ENCODE measurements at regions not wholly inside any gene's neighbourhood (a gene's known extent, or its start where the extent isn't known, plus 50 kb on each side); places are given as distances from the start of the nearest gene placed in this dataset.
"Not testable (repeated sequence)": the region's sequence is repeated elsewhere in the genome, so short reads cannot be mapped to it uniquely, and the experiment has no call there.

GRCh38 chr10:120047373-120047772 lies 154.8 kb downstream of the SEC23IP start:
- H3K9me3 ChIP-seq (ENCODE audit: control insufficient read depth, low read length); H3K36me3 ChIP-seq (ENCODE audit: control insufficient read depth, insufficient read depth, low read length); H3K4me3 ChIP-seq (ENCODE audit: insufficient read depth, low read depth, low read length, poor library complexity, severe bottlenecking); H3K4me1 ChIP-seq (ENCODE audit: control insufficient read depth, insufficient read depth, low read length, poor library complexity, severe bottlenecking); DNase-seq; H3K27me3 ChIP-seq (replicated peaks; ENCODE audit: control insufficient read depth, insufficient read depth, low read length, poor library complexity, severe bottlenecking); H3K27ac ChIP-seq (ENCODE audit: insufficient read depth, low read length, poor library complexity, severe bottlenecking): not testable (repeated sequence)

GRCh38 chr10:120047926-120048325 lies 155.4 kb downstream of the SEC23IP start:
- no peaks in the 10 kb centered on the region for H3K36me3 ChIP-seq (ENCODE audit: control insufficient read depth, insufficient read depth, low read length)
- no peaks in the 10 kb centered on the region for H3K9me3 ChIP-seq (ENCODE audit: control insufficient read depth, low read length)
- H3K27ac ChIP-seq (ENCODE audit: insufficient read depth, low read length, poor library complexity, severe bottlenecking) = no peak overlapping the region
- H3K27me3 ChIP-seq (replicated peaks; ENCODE audit: control insufficient read depth, insufficient read depth, low read length, poor library complexity, severe bottlenecking) = peaks cover 3% of the 10 kb centered on the region
- no peaks in the 10 kb centered on the region for H3K4me1 ChIP-seq (ENCODE audit: control insufficient read depth, insufficient read depth, low read length, poor library complexity, severe bottlenecking)
- DNase-seq = no peak
- H3K4me3 ChIP-seq (ENCODE audit: insufficient read depth, low read depth, low read length, poor library complexity, severe bottlenecking) = no peak overlapping the region

- H3K27me3 ChIP-seq (replicated peaks; ENCODE audit: control insufficient read depth, insufficient read depth, low read length, poor library complexity, severe bottlenecking) = peaks cover 3% of the 10 kb centered on the region
- H3K36me3 ChIP-seq (ENCODE audit: control insufficient read depth, insufficient read depth, low read length) = no peaks in the 10 kb centered on the region
- no peak overlapping the region for H3K27ac ChIP-seq (ENCODE audit: insufficient read depth, low read length, poor library complexity, severe bottlenecking)
- no peaks in the 10 kb centered on the region for H3K9me3 ChIP-seq (ENCODE audit: control insufficient read depth, low read length)
- DNase-seq = no peak
- no peak overlapping the region for H3K4me3 ChIP-seq (ENCODE audit: insufficient read depth, low read depth, low read length, poor library complexity, severe bottlenecking)
- H3K4me1 ChIP-seq (ENCODE audit: control insufficient read depth, insufficient read depth, low read length, poor library complexity, severe bottlenecking) = no peaks in the 10 kb centered on the region
These were observed 155.9 kb downstream of the SEC23IP start for GRCh38 chr10:120048391-120048790.

GRCh38 chr10:120051671-120052070 lies 159.1 kb downstream of the SEC23IP start:
- no peak for DNase-seq
- Histone ChIP-seq H3K27ac (ENCODE audit: insufficient read depth, low read length, poor library complexity, severe bottlenecking) (no peak overlapping the region), H3K4me1 (ENCODE audit: control insufficient read depth, insufficient read depth, low read length, poor library complexity, severe bottlenecking) (no peaks in the 10 kb centered on the region), H3K9me3 (ENCODE audit: control insufficient read depth, low read length) (no peaks in the 10 kb centered on the region), H3K27me3 (replicated peaks; ENCODE audit: control insufficient read depth, insufficient read depth, low read length, poor library complexity, severe bottlenecking) (peaks cover 3% of the 10 kb centered on the region), H3K36me3 (ENCODE audit: control insufficient read depth, insufficient read depth, low read length) (no peaks in the 10 kb centered on the region), H3K4me3 (ENCODE audit: insufficient read depth, low read depth, low read length, poor library complexity, severe bottlenecking) (no peak overlapping the region)

GRCh38 chr10:120052964-120053702 lies 160.6 kb downstream of the SEC23IP start:
- no peak overlapping the region for H3K4me3 ChIP-seq (ENCODE audit: insufficient read depth, low read depth, low read length, poor library complexity, severe bottlenecking)

GRCh38 chr10:120059790-120060189 lies 167.3 kb downstream of the SEC23IP start:
- H3K9me3 ChIP-seq (ENCODE audit: control insufficient read depth, low read length); DNase-seq; H3K4me1 ChIP-seq (ENCODE audit: control insufficient read depth, insufficient read depth, low read length, poor library complexity, severe bottlenecking); H3K4me3 ChIP-seq (ENCODE audit: insufficient read depth, low read depth, low read length, poor library complexity, severe bottlenecking); H3K27me3 ChIP-seq (replicated peaks; ENCODE audit: control insufficient read depth, insufficient read depth, low read length, poor library complexity, severe bottlenecking); H3K36me3 ChIP-seq (ENCODE audit: control insufficient read depth, insufficient read depth, low read length); H3K27ac ChIP-seq (ENCODE audit: insufficient read depth, low read length, poor library complexity, severe bottlenecking): not testable (repeated sequence)

More at GRCh38 chr10:120052964-120053702, 160.6 kb downstream of the SEC23IP start:
- Histone ChIP-seq H3K9me3 (ENCODE audit: control insufficient read depth, low read length) (no peaks in the 10 kb centered on the region), H3K36me3 (ENCODE audit: control insufficient read depth, insufficient read depth, low read length) (no peaks in the 10 kb centered on the region), H3K4me1 (ENCODE audit: control insufficient read depth, insufficient read depth, low read length, poor library complexity, severe bottlenecking) (no peaks in the 10 kb centered on the region), H3K27ac (ENCODE audit: insufficient read depth, low read length, poor library complexity, severe bottlenecking) (no peak overlapping the region), H3K27me3 (replicated peaks; ENCODE audit: control insufficient read depth, insufficient read depth, low read length, poor library complexity, severe bottlenecking) (peaks cover 3% of the 10 kb centered on the region)
- no peak for DNase-seq

GRCh38 chr10:120067427-120067826 lies 174.9 kb downstream of the SEC23IP start:
- H3K27ac ChIP-seq (ENCODE audit: insufficient read depth, low read length, poor library complexity, severe bottlenecking) = no peak overlapping the region
- DNase-seq = no peak
- H3K4me3 ChIP-seq (ENCODE audit: insufficient read depth, low read depth, low read length, poor library complexity, severe bottlenecking) = no peak overlapping the region
- H3K9me3 ChIP-seq (ENCODE audit: control insufficient read depth, low read length) = no peaks in the 10 kb centered on the region
- H3K36me3 ChIP-seq (ENCODE audit: control insufficient read depth, insufficient read depth, low read length) = no peaks in the 10 kb centered on the region
- H3K27me3 ChIP-seq (replicated peaks; ENCODE audit: control insufficient read depth, insufficient read depth, low read length, poor library complexity, severe bottlenecking) = no peaks in the 10 kb centered on the region
- H3K4me1 ChIP-seq (ENCODE audit: control insufficient read depth, insufficient read depth, low read length, poor library complexity, severe bottlenecking) = no peaks in the 10 kb centered on the region

GRCh38 chr10:120069700-120070099 lies 177.2 kb downstream of the SEC23IP start:
- Histone ChIP-seq H3K27me3 (replicated peaks; ENCODE audit: control insufficient read depth, insufficient read depth, low read length, poor library complexity, severe bottlenecking) (no peaks in the 10 kb centered on the region), H3K9me3 (ENCODE audit: control insufficient read depth, low read length) (no peaks in the 10 kb centered on the region), H3K36me3 (ENCODE audit: control insufficient read depth, insufficient read depth, low read length) (no peaks in the 10 kb centered on the region), H3K4me3 (ENCODE audit: insufficient read depth, low read depth, low read length, poor library complexity, severe bottlenecking) (no peak overlapping the region), H3K27ac (ENCODE audit: insufficient read depth, low read length, poor library complexity, severe bottlenecking) (no peak overlapping the region), H3K4me1 (ENCODE audit: control insufficient read depth, insufficient read depth, low read length, poor library complexity, severe bottlenecking) (no peaks in the 10 kb centered on the region)
- no peak for DNase-seq

GRCh38 chr10:120075349-120075748 lies 182.8 kb downstream of the SEC23IP start:
- H3K36me3 ChIP-seq (ENCODE audit: control insufficient read depth, insufficient read depth, low read length) = no peaks in the 10 kb centered on the region
- no peak for DNase-seq
- no peak overlapping the region for H3K27ac ChIP-seq (ENCODE audit: insufficient read depth, low read length, poor library complexity, severe bottlenecking)
- no peak overlapping the region for H3K4me3 ChIP-seq (ENCODE audit: insufficient read depth, low read depth, low read length, poor library complexity, severe bottlenecking)
- no peaks in the 10 kb centered on the region for H3K4me1 ChIP-seq (ENCODE audit: control insufficient read depth, insufficient read depth, low read length, poor library complexity, severe bottlenecking)
- H3K9me3 ChIP-seq (ENCODE audit: control insufficient read depth, low read length) = no peaks in the 10 kb centered on the region
- peaks cover 4% of the 10 kb centered on the region for H3K27me3 ChIP-seq (replicated peaks; ENCODE audit: control insufficient read depth, insufficient read depth, low read length, poor library complexity, severe bottlenecking)

- H3K27ac ChIP-seq (ENCODE audit: insufficient read depth, low read length, poor library complexity, severe bottlenecking) = no peak overlapping the region
- peaks cover 4% of the 10 kb centered on the region for H3K27me3 ChIP-seq (replicated peaks; ENCODE audit: control insufficient read depth, insufficient read depth, low read length, poor library complexity, severe bottlenecking)
- no peak overlapping the region for H3K4me3 ChIP-seq (ENCODE audit: insufficient read depth, low read depth, low read length, poor library complexity, severe bottlenecking)
- no peaks in the 10 kb centered on the region for H3K36me3 ChIP-seq (ENCODE audit: control insufficient read depth, insufficient read depth, low read length)
- no peaks in the 10 kb centered on the region for H3K9me3 ChIP-seq (ENCODE audit: control insufficient read depth, low read length)
- DNase-seq = no peak
- no peaks in the 10 kb centered on the region for H3K4me1 ChIP-seq (ENCODE audit: control insufficient read depth, insufficient read depth, low read length, poor library complexity, severe bottlenecking)
These were observed 184.6 kb downstream of the SEC23IP start for GRCh38 chr10:120076996-120077706.

Data from effector memory CD4-positive, alpha-beta T cell (primary cell).